MCF 10A (cell line): ENCODE measurements at regions not wholly inside any gene's neighbourhood (a gene's known extent, or its start where the extent isn't known, plus 50 kb on each side); places are given as distances from the start of the nearest gene placed in this dataset.

ENCODE experiments used
- BruUV-seq: library from RNA; stranded (reverse); fragments of 400-500 nt; replicated peaks from 2 replicates; lab custom pipeline; 2021; lab: Mats Ljungman, UMichigan
- CTCF ChIA-PET: fragments of 300-600 bp; sonication (Branson Sonifier 250); formaldehyde crosslinking; extraction: SDS; loops from one replicate; lab custom pipeline; 2021; ENCODE audit warnings: antibody characterized with exemption, inconsistent platforms; lab: Yijun Ruan, JAX
- POLR2A ChIA-PET: fragments of 300-600, 350-650 bp; sonication (Branson Sonifier 250); formaldehyde crosslinking; extraction: SDS; loops from one replicate; lab custom pipeline; 2020; ENCODE audit warnings: antibody characterized with exemption, inconsistent platforms; lab: Yijun Ruan, JAX
- DNase-seq: peaks from one replicate; pipeline ENCODE4 v3.0.0-alpha.2; 2018; ENCODE audit not compliant: unreplicated experiment
- H3K27ac Mint-ChIP-seq: one replicate; pipeline ENCODE4 v1.8.0; 2022; ENCODE audit warnings: mild to moderate bottlenecking, low read depth, mixed read lengths; ENCODE audit not compliant: unreplicated experiment
- H3K27me3 Mint-ChIP-seq: one replicate; pipeline ENCODE4 v1.8.0; 2022; ENCODE audit warnings: mixed read lengths; ENCODE audit not compliant: insufficient read depth, unreplicated experiment
- H3K36me3 Mint-ChIP-seq: one replicate; pipeline ENCODE4 v1.8.0; 2022; ENCODE audit warnings: mild to moderate bottlenecking, moderate library complexity, mixed read lengths; ENCODE audit not compliant: insufficient read depth, unreplicated experiment
- H3K4me1 Mint-ChIP-seq: one replicate; pipeline ENCODE4 v1.8.0; 2022; ENCODE audit warnings: mixed read lengths; ENCODE audit not compliant: insufficient read depth, unreplicated experiment
- H3K4me3 Mint-ChIP-seq: one replicate; pipeline ENCODE4 v1.8.0; 2022; ENCODE audit warnings: mild to moderate bottlenecking, moderate library complexity, mixed read lengths; ENCODE audit not compliant: unreplicated experiment
- H3K9me3 Mint-ChIP-seq: one replicate; pipeline ENCODE4 v1.8.0; 2022; ENCODE audit warnings: mixed read lengths; ENCODE audit not compliant: unreplicated experiment
- CTCF ChIP-seq: fragments of 200-600 bp; IDR thresholded peaks from one replicate; pipeline ENCODE4 v1.8.0; 2022; ENCODE audit warnings: antibody characterized with exemption, mild to moderate bottlenecking; ENCODE audit not compliant: unreplicated experiment
- intact Hi-C: fragments of 100-400 bp; cut with micrococcal nuclease; formaldehyde crosslinking; loops from 2 replicates; pipeline ENCODE4 v1.14.1; 2022

- CTCF ChIA-PET, result interaction anchor here (0.6 kb wide), 2 partner anchors 42 to 141 kb away, joined by 3 to 4 read pairs; no protein-coding TSS in a partner anchor
- Mint-ChIP-seq H3K27ac (no peak overlapping the region), H3K36me3 (no peaks in the 10 kb centered on the region), H3K9me3 (no peaks in the 10 kb centered on the region), H3K4me1 (no peaks in the 10 kb centered on the region), H3K4me3 (no peak overlapping the region), H3K27me3 (no peaks in the 10 kb centered on the region)
- no TSS peak for BruUV-seq
- no peak for TF ChIP-seq CTCF
- intact Hi-C loops, result no loop called here
- DNase-seq, result no peak
- POLR2A ChIA-PET, result interaction anchor here (0.7 kb wide), 1 partner anchor 209 kb away, joined by 4 read pairs; no protein-coding TSS in a partner anchor
Measured at GRCh38 chr3:153679714-153680113, 441.5 kb upstream of the ARHGEF26 start.

- ChIA-PET CTCF (interaction anchor here (0.6 kb wide), 1 partner anchor 654 kb away, joined by 3 read pairs; no protein-coding TSS in a partner anchor), POLR2A (interaction anchor here (0.7 to 1.2 kb wide), 2 partner anchors 9 to 11 kb away, joined by 4 to 6 read pairs; no protein-coding TSS in a partner anchor)
- no peak for DNase-seq
- H3K9me3 Mint-ChIP-seq, result no peaks in the 10 kb centered on the region
- TF ChIP-seq CTCF, result no peak
- no peaks in the 10 kb centered on the region for H3K27me3 Mint-ChIP-seq
- H3K4me1 Mint-ChIP-seq, result no peaks in the 10 kb centered on the region
- no peak overlapping the region for H3K4me3 Mint-ChIP-seq
- no TSS peak for BruUV-seq
- intact Hi-C loops, result no loop called here
- H3K27ac Mint-ChIP-seq, result no peak overlapping the region
- H3K36me3 Mint-ChIP-seq, result no peaks in the 10 kb centered on the region
Measured at GRCh38 chr3:153680526-153680925, 440.7 kb upstream of the ARHGEF26 start.

GRCh38 chr3:153681057-153681456 is 440.1 kb upstream of the ARHGEF26 start:
- no TSS peak for BruUV-seq
- no peak for DNase-seq
- no peaks in the 10 kb centered on the region for H3K36me3 Mint-ChIP-seq
- ChIA-PET CTCF (interaction anchor here (0.6 kb wide), 1 partner anchor 654 kb away, joined by 3 read pairs; no protein-coding TSS in a partner anchor), POLR2A (interaction anchor here (0.7 to 1.2 kb wide), 2 partner anchors 9 to 11 kb away, joined by 4 to 6 read pairs; no protein-coding TSS in a partner anchor)
- no peak overlapping the region for H3K27ac Mint-ChIP-seq
- intact Hi-C loops, result no loop called here
- no peak for TF ChIP-seq CTCF
- no peaks in the 10 kb centered on the region for H3K4me1 Mint-ChIP-seq
- H3K4me3 Mint-ChIP-seq, result no peak overlapping the region
- no peaks in the 10 kb centered on the region for H3K9me3 Mint-ChIP-seq
- H3K27me3 Mint-ChIP-seq, result no peaks in the 10 kb centered on the region

- no peak for TF ChIP-seq CTCF
- BruUV-seq, result no TSS peak
- Mint-ChIP-seq H3K36me3 (no peaks in the 10 kb centered on the region), H3K4me1 (peaks cover 6% of the 10 kb centered on the region), H3K27ac (peak overlapping the region; percentile 59), H3K9me3 (no peaks in the 10 kb centered on the region), H3K4me3 (no peak overlapping the region), H3K27me3 (no peaks in the 10 kb centered on the region)
- ChIA-PET POLR2A (interaction anchor here (0.6 to 0.7 kb wide), 3 partner anchors 14 to 636 kb away, joined by 3 read pairs; no protein-coding TSS in a partner anchor), CTCF (interaction anchor here (1.2 kb wide), 1 partner anchor 12 kb away, joined by 3 read pairs; no protein-coding TSS in a partner anchor)
- intact Hi-C loops, result no loop called here
- DNase-seq, result no peak
Measured at GRCh38 chr3:153688301-153689120, 432.7 kb upstream of the ARHGEF26 start.
